HK-2 (cell line): ENCODE measurements at regions not wholly inside any gene's neighbourhood (a gene's known extent, or its start where the extent isn't known, plus 50 kb on each side); places are given as distances from the start of the nearest gene placed in this dataset.

ENCODE experiments used
- DNase-seq: peaks from one replicate; pipeline ENCODE4 v3.0.0-alpha.2; 2018; ENCODE audit not compliant: unreplicated experiment

- no peak for DNase-seq
Observed at GRCh38 chr1:187306710-187307415, 478.1 kb downstream of the PLA2G4A start.

- DNase-seq = no peak
Observed at GRCh38 chr1:187310038-187310631, 481.4 kb downstream of the PLA2G4A start.

GRCh38 chr1:187313115-187313514 is 484.4 kb downstream of the PLA2G4A start:
- no peak for DNase-seq

GRCh38 chr1:187326557-187326956 is 497.8 kb downstream of the PLA2G4A start:
- no peak for DNase-seq

GRCh38 chr1:187336441-187337168 is 507.9 kb downstream of the PLA2G4A start:
- no peak for DNase-seq

- no peak for DNase-seq
Observed at GRCh38 chr1:187338762-187339412, 510.1 kb downstream of the PLA2G4A start.

GRCh38 chr1:187342495-187342894 is 513.7 kb downstream of the PLA2G4A start:
- no peak for DNase-seq

- no peak for DNase-seq
Observed at GRCh38 chr1:187374082-187374481, 545.3 kb downstream of the PLA2G4A start.

- no peak for DNase-seq
Observed at GRCh38 chr1:187374742-187375141, 546.0 kb downstream of the PLA2G4A start.

- DNase-seq = no peak
Observed at GRCh38 chr1:187383366-187383765, 554.6 kb downstream of the PLA2G4A start.

GRCh38 chr1:187384504-187384903 is 555.8 kb downstream of the PLA2G4A start:
- no peak for DNase-seq

GRCh38 chr1:187390215-187390818 is 561.6 kb downstream of the PLA2G4A start:
- no peak for DNase-seq

GRCh38 chr1:187396226-187396625 is 567.5 kb downstream of the PLA2G4A start:
- DNase-seq = no peak

GRCh38 chr1:187396929-187397796 is 568.4 kb downstream of the PLA2G4A start:
- no peak for DNase-seq

GRCh38 chr1:187408212-187409004 is 579.7 kb downstream of the PLA2G4A start:
- DNase-seq = no peak

GRCh38 chr1:187409341-187409740 is 580.6 kb downstream of the PLA2G4A start:
- no peak for DNase-seq

- no peak for DNase-seq
Observed at GRCh38 chr1:187411118-187411517, 582.4 kb downstream of the PLA2G4A start.

GRCh38 chr1:187413405-187414169 is 584.8 kb downstream of the PLA2G4A start:
- DNase-seq = no peak

- no peak for DNase-seq
Observed at GRCh38 chr1:187415065-187415464, 586.3 kb downstream of the PLA2G4A start.
